GM19351 (cell line): ENCODE measurements at regions not wholly inside any gene's neighbourhood (a gene's known extent, or its start where the extent isn't known, plus 50 kb on each side); places are given as distances from the start of the nearest gene placed in this dataset.
"Not testable (repeated sequence)": the region's sequence is repeated elsewhere in the genome, so short reads cannot be mapped to it uniquely, and the experiment has no call there.

Experiments used
- ATAC-seq: cut with Tn5 transposase; IDR thresholded peaks from one replicate; pipeline ENCODE4 v1.9.1; 2021; ENCODE audit warnings: mild to moderate bottlenecking, moderate library complexity; ENCODE audit not compliant: unreplicated experiment

DNA sequence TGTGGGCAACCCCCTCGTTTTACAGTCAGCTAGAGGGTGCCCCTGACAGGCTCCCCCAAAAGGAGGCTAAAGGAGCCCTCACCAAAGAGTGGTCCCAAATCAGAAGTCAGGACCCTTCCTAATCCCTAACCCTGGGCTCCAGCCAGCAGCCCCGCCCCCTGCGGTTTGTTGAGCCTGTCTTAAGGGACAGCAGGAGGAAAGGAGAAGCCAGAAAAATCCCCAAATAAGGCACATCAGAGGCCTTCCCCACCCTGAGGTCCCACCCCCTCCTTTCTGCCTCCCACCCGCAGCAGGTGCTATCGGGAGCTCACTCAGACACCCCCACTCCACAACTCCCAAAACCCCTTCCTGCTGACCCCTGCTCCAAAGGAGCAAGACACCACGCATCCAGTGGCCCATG, 127.2 kb downstream of the TNFRSF13B start:
- ATAC-seq, result not testable (repeated sequence)

DNA sequence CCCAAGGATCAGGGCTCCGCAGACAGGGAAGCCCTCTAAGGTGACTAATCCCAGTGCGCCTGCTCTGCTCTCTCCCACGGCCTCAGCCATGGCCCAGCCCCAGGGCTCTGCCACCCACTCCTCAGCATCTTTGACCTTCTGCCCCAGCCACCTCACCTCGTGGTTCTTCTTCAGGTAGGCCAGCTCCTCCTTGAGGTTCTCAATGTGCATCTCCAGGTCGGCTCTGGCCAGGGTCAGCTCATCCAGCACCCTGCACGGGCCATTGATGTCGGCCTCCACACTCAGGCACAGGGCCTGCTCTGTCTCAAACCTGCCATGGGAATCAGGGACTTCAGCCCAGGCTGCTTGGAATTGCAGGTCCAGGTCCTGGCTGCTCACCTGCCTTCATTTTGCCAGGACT, 128.4 kb downstream of the TNFRSF13B start:
- not testable (repeated sequence) for ATAC-seq

DNA sequence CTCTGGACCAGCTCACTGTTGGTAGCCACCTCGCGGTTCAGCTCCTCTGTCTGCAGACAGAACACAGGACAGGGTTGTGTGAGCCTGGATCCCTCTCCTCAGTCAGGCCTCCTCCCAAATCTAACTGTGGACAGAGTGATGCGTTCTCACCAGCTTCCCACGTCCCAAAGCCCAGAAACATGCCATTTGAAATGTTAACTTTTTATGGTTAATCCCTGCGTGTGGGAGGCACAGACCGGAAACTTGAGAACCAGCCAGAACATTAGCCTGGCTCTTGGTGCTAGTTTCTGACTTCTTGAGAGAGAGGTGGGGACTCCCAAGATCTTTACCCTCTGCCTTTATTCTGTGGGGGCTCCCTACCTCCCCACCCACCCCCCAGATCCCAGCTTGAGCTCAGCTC, 129.6 kb downstream of the TNFRSF13B start:
- not testable (repeated sequence) for ATAC-seq

DNA sequence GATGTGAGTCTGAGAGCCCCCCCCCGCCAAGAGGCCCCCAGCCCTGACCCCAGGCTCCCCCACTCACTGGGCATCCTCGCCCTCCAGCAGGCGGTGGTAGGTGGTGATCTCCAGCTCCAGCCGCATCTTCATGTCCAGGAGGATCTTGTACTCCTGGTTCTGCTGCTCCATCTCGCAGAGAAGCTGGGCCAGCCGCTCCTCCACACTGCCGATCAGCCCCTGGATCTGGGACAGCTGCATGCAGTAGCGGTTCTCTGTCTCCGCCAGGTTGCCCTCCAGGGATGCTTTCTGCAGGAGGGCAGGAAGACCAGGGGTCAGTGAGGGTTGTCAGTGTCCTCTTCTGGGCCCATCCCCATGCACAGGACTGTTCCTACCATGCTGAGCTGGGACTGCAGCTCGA, 130.0 kb downstream of the TNFRSF13B start:
- not testable (repeated sequence) for ATAC-seq

DNA sequence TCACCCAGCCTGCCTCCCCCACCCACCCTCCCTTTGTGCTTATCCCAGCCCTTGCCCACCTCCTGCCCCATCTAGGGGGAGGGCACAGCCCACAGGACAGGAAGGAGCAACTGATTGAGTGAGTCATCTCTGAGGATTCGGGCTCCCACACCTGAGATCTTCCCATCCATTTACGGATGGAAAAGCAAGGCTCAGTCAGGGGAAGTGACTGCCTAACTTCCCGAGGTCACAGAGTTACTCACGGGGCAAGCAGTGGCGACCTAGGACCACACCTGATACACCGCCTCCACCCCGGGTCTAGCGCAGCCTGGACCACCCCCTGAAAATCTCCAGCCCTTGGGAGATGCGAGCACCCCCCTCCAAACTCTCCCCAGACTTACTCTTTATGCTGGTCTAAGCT, 131.7 kb downstream of the TNFRSF13B start:
- ATAC-seq, result not testable (repeated sequence)

DNA sequence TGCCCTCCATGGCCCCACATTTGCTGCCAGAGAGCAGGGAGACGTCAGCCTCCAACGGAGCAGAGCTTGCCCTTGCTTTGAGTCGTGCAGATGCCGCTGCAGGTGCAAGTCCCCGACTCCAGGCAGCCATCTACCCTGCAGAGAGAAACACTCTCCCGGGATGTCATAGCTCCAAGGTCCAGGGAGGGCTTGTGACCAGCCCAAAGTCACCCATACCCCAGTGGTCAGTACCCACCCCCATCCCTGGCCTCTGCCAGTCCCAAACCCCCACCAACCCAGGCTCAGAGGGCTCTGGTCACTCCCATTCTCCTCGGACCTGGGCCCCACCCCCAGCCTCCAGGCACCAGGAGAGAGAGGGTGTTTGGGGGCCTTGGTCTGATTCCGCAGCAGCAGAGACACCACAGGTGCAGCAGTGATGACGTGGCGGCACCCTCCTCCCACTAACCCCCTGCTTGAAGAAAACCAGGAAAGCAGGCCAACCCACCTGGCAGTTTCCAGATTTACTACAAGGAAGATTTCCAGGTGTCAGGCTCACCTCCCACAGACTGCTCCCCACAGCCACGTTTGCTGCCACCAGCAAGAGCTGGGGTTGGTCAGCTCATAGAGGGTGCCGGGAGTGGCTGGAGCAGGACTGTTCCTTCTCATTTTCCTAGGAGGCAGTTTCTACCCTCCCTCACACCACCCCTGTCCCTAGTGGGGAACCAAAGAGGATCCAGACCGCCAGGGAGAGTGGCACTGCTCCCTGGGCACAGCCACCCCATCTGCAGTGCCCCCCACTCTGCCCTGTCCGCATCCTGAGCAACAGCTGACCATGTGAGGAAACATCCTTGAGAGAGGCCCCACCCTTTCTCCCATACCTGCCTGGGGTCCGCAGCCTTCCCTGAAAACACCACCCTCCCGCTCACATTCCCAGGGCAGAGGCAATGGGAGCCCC, 132.4 kb downstream of the TNFRSF13B start:
- ATAC-seq, result not testable (repeated sequence)

DNA sequence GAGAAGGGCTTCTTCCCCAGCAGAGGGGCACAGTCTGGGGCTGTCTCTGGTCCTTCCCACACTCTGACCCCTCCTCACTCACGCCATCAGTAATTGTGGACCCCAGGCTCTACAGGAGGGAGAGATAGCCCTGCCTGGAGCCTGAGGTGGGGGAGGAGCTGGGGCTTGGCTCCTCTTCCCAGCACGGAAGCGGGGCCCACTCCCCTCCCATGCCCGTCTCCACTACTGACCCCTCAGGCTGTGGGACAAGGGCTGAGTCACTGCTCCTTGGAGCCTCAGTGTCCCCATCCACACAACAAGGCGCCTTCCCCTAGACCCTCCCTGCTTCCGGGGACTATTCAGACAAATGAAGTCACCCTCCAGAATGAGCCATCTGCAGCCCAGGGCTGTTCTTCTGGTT, 133.1 kb downstream of the TNFRSF13B start:
- ATAC-seq, result not testable (repeated sequence)

DNA sequence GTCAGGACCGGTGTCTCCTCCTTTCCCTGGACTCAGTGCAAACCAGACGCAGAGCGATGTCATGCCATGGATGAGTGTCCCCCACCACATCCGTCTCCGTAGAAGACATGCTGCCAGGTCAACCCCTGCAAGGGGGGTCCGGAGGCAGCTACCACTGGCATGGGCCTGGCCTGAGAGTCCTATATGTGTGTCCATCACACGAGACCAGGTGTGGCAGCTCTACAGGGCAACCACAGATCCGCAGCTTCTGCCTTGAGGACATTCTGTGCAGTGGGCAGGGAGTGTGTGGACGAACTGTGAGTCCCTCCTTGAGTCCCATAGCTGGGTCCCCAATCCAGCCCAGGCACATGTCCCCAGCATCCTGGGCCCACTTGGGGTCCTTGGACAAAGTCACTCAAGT, 133.6 kb downstream of the TNFRSF13B start:
- ATAC-seq, result not testable (repeated sequence)

DNA sequence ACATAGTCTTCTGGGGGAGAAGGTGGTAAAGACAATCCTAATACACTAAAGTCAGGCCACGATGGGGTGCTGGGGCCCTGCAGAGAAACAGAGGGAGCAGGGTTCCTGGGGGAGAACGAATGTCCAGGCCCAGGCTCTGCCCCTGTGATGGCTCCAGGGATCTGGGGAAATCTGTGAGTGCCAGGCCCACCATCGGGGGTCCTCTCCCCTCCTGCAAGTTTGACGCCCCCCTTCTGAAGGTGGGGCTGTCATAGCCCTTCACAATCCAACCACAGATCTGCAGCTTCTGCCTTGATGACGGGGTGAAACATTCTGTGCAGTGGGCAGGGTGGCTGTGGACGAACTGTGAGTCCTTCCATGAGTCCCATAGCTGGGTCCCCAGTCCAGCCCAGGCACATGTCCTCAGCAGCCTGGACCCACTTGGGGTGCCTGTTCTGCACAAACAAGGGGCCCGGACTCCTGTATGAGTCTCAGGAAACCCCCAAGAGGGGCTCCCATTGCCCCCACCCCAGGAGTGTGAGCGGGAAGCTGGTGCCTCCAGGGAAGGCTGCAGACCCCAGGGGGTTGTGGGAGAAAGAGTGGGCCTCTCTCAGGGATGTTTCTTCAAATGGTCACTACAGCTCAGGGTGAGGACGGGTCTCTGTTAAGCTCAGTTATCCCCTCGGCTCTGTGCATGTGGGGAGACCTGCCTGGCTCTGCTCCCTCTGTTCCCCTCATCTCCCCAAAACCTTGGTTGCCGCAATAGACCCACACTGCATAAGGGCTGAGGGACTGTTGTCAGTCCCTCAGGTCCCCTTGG, 134.3 kb downstream of the TNFRSF13B start:
- not testable (repeated sequence) for ATAC-seq

DNA sequence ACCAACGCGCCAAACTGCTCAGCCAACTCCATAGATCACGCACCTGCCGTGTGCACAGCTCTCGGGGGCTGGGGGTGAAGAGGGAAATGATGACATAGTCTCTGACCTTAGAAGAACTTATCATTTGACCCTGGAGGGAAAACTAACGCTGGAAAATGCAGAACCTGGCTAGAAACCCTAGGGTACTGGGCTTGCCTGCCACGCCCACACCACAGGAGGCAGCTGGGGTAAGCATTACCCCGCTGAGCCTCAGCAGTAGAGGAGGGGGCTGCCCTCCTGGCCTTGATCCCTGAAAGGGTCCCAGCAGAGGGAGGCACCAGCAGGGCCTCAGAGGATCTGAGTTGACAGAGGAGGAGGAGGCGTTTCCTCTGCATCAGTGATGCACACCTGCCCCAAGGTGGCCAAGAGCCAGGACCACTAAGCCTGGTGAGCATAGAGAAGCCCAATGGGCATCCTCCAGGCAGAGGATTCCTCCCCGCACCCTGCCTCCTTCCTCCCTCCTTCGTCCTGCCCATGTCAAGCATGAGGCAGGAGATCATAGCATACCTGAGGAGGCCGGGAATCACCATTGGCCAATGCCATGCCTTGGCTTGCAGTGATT, 135.5 kb downstream of the TNFRSF13B start:
- ATAC-seq, result not testable (repeated sequence)

DNA sequence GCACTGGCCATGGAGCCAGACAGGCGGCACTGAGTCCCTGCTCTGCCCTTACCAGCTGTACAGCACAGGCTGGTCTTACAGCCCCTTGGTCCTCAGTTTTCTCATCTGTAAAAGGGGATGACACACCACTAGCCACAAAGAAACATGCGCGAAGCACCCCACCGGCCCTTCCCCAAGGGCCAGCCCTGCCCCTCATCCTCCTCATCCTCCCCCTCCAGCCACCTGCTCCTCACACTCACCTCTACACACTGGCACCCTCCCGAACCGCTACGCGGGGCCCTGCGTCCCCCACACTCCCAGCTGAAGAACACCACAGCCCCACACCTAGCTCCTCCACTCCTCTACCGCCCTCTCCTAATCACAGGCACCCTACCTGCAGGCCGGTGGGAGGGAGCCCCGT, 138.4 kb downstream of the TNFRSF13B start:
- ATAC-seq, result not testable (repeated sequence)

DNA sequence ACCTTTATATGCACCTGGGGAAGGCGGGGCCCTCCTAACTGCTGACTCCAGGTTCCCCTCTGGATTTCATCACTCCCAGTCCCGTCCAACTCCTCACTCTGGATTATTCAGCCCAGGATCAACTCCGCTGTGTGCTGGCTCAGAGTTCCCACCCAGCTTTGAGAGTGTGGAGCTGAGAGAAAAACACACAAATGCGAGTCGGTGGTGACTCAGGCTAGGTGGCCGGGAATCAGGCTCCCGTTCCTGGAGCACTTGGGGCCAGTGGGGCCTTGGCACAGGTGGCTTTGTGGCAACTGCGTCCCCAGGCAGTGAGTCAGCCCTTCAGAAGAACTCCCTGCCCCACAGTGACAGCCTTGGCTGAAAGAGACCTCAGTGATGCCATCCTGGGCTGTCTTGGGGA, 139.1 kb downstream of the TNFRSF13B start:
- not testable (repeated sequence) for ATAC-seq

DNA sequence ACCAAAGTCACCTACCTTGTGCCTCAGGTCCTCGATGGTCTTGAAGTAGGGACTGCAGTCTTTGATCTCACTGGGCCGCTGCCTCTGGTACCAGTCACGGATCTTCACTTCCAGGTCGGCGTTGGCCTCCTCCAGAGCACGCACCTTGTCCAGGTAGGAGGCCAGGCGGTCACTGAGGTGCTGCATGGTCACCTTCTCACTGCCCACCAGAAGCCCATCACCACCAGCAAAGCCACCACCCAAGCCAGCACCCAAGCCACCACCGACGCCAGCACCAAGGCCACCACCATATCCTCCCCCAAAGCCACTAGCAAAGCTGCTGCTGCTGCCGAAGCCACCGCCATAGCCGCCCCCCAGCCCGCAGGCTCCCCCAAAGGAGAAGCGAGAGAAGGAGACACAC, 139.7 kb downstream of the TNFRSF13B start:
- ATAC-seq, result not testable (repeated sequence)

DNA sequence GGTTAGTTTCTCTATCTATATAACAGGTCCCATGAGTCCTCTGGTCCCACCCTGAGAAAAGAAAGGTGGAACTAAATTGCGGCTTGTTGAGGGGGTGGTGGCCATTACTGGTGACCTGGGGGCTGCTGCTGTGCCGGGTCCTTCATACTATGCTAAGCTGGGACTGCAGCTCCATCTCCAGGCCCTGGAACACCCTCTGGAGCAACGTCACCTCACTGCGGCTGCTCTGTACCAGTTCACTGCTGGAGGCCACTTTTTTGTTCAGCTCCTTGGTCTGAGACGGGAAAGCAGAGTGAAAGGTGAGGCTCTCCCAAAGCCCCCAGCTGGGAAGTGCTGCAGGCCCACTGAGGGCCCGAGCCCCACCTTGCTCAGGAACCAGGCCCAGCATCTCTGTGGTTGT, 140.7 kb downstream of the CCDC144A start:
- ATAC-seq, result not testable (repeated sequence)

DNA sequence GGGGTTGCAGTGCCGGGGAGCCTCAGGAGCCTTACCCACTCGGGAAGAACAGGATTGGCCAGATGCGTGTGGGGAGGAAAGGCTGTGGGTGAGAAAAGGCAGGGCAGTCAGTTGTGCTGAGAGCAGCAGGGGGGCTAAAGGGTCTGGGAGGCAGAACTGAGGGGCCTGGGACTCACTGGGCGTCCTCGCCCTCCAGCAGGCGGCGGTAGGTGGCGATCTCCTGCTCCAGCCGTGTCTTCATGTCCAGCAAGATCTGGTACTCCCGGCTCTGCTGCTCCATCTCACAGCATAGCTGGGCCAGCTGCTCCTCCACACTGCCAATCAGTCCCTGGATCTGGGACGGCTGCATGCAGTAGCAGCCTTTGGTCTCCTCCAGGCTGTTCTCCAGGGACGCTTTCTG, 140.2 kb downstream of the CCDC144A start:
- not testable (repeated sequence) for ATAC-seq
